A549 (cell line): ENCODE measurements at regions not wholly inside any gene's neighbourhood (a gene's known extent, or its start where the extent isn't known, plus 50 kb on each side); places are given as distances from the start of the nearest gene placed in this dataset.

Experiments
- ATAC-seq, 2 experiments: fragments of 200-7000 bp in 1 of 2; fragments of >200 bp in 1 of 2; cut with Nextera tagmentation in 1 of 2; cut with Tn5 transposase in 1 of 2; 3 replicates each; pipeline versions ENCODE4 v1.8.0 to v1.9.1; 2018 to 2020; ENCODE audit warnings: mild to moderate bottlenecking in 1 of 2, moderate library complexity in 1 of 2
- CTCF ChIA-PET: fragments of 300-600 bp; sonication (Branson Sonifier 250); formaldehyde crosslinking; extraction: SDS; loops from one replicate; lab custom pipeline; 2021; ENCODE audit warnings: antibody characterized with exemption, inconsistent platforms; lab: Yijun Ruan, JAX
- POLR2A ChIA-PET: fragments of 350-600 bp; formaldehyde crosslinking; extraction: SDS; loops from one replicate; lab custom pipeline; 2021; ENCODE audit warnings: antibody characterized with exemption, inconsistent platforms; lab: Yijun Ruan, JAX
- DNase-seq, 2 experiments: peaks; one replicate each; pipeline versions ENCODE4 v3.0.0 to v3.0.0-alpha.2; 2011 to 2016; ENCODE audit warnings: low read depth in 1 of 2, low spot score in 1 of 2
- FAIRE-seq: peaks from 2 replicates; lab custom pipeline; 2011; peaks lifted over from hg19 to GRCh38; lab: Jason Lieb, UNC
- H3K27ac ChIP-seq, 2 experiments: fragments of >200 bp; sonication (Bioruptor Twin); formaldehyde crosslinking; 3 replicates each; pipeline ENCODE4 v1.5.1; 2016 to 2017
- H3K4me1 ChIP-seq: fragments of >200 bp; sonication (Bioruptor Twin); formaldehyde crosslinking; 3 replicates; pipeline ENCODE4 v1.6.1; 2016
- H3K4me2 ChIP-seq: fragments of >200 bp; sonication (Bioruptor Twin); formaldehyde crosslinking; 3 replicates; pipeline ENCODE4 v1.6.1; 2016
- H3K4me3 ChIP-seq: fragments of >200 bp; sonication (Bioruptor Twin); formaldehyde crosslinking; 3 replicates; pipeline ENCODE4 v1.5.1; 2016
- H3K9me3 ChIP-seq: fragments of >200 bp; sonication (Bioruptor Twin); formaldehyde crosslinking; 3 replicates; pipeline ENCODE4 v1.6.1; 2016
- BHLHE40 ChIP-seq: IDR thresholded peaks from 2 replicates; pipeline ENCODE4 v1.6.1; 2012; ENCODE audit warnings: low read depth, low read length, inconsistent platforms
- CBX2 ChIP-seq: fragments of 200-600 bp; sonication (generic); IDR thresholded peaks from 2 replicates; pipeline ENCODE4 v1.6.1; 2016; ENCODE audit warnings: low read depth, mild to moderate bottlenecking, borderline replicate concordance
- CBX8 ChIP-seq: fragments of 200-600 bp; sonication (generic); IDR thresholded peaks from 2 replicates; pipeline ENCODE4 v1.6.1; 2016
- CHD4 ChIP-seq: fragments of 200-600 bp; sonication (generic); IDR thresholded peaks from 2 replicates; pipeline ENCODE4 v1.6.1; 2016; ENCODE audit warnings: antibody characterized with exemption, mild to moderate bottlenecking, borderline replicate concordance
- ESRRA ChIP-seq: fragments of 150-350 bp; IDR thresholded peaks from 2 replicates; pipeline ENCODE4 v1.6.1; 2014; ENCODE audit warnings: mild to moderate bottlenecking, low read length, borderline replicate concordance
- FOSL2 ChIP-seq, 2 experiments: fragments of 450-650 bp in 1 of 2; fragments of >200 bp in 1 of 2; sonication (Bioruptor Twin) in 1 of 2; formaldehyde crosslinking; IDR thresholded peaks; 2 replicates each; pipeline versions ENCODE4 v1.5.0 to v1.6.1; 2016 to 2020; ENCODE audit warnings: mild to moderate bottlenecking in 1 of 2, moderate library complexity in 1 of 2
- HOXB5 ChIP-seq: fragments of 250-450 bp; sonication (Bioruptor Pico); IDR thresholded peaks from 2 replicates; pipeline ENCODE4 v1.5.0; 2020; ENCODE audit warnings: mild to moderate bottlenecking, moderate library complexity
- NPAS2 ChIP-seq: fragments of 250-450 bp; sonication (Bioruptor Pico); IDR thresholded peaks from 2 replicates; pipeline ENCODE4 v1.8.0; 2022; ENCODE audit warnings: mild to moderate bottlenecking, moderate library complexity, borderline replicate concordance
- NR3C1 ChIP-seq: fragments of >200 bp; sonication (Bioruptor Twin); formaldehyde crosslinking; IDR thresholded peaks from 3 replicates; pipeline ENCODE4 v1.6.1; 2017
- PHF8 ChIP-seq: fragments of 200-600 bp; sonication (generic); IDR thresholded peaks from 2 replicates; pipeline ENCODE4 v1.6.1; 2016; ENCODE audit warnings: low read depth, mild to moderate bottlenecking, antibody characterized with exemption, moderate library complexity, borderline replicate concordance
- POLR2A ChIP-seq: IDR thresholded peaks from 2 replicates; pipeline ENCODE4 v1.6.1; 2012; ENCODE audit warnings: mild to moderate bottlenecking, low read length
- POLR2AphosphoS2 ChIP-seq: conservative IDR thresholded peaks from 2 replicates; pipeline ENCODE4 v1.6.1; 2012; ENCODE audit warnings: low read length, improper control_type of control experiment, inconsistent platforms
- RAD21 ChIP-seq, 2 experiments: fragments of >200 bp in 1 of 2; sonication (Bioruptor Twin) in 1 of 2; formaldehyde crosslinking in 1 of 2; IDR thresholded peaks in 1 of 2; conservative IDR thresholded peaks in 1 of 2; 2 replicates in 1 of 2; 3 replicates in 1 of 2; pipeline ENCODE4 v1.6.1; 2012 to 2018; ENCODE audit warnings: inconsistent platforms in 1 of 2
- RCOR1 ChIP-seq: fragments of 150-350 bp; IDR thresholded peaks from 2 replicates; pipeline ENCODE4 v1.6.1; 2014; ENCODE audit warnings: antibody characterized with exemption, low read length, low read depth
- RFX5 ChIP-seq: fragments of 450-650 bp; IDR thresholded peaks from 2 replicates; pipeline ENCODE4 v1.7.1; 2014; ENCODE audit warnings: antibody characterized with exemption, mild to moderate bottlenecking, moderate library complexity
- SREBF2 ChIP-seq: fragments of 450-650 bp; IDR thresholded peaks from 2 replicates; pipeline ENCODE4 v1.6.1; 2014; ENCODE audit warnings: mild to moderate bottlenecking, moderate library complexity
- TP53 ChIP-seq: fragments of 250-450 bp; sonication (Bioruptor Pico); IDR thresholded peaks from 2 replicates; pipeline ENCODE4 v1.5.0; 2021; ENCODE audit warnings: mild to moderate bottlenecking, moderate library complexity
- ZSCAN20 ChIP-seq: fragments of 250-450 bp; sonication (Bioruptor Pico); IDR thresholded peaks from 2 replicates; pipeline ENCODE4 v1.8.0; 2022; ENCODE audit warnings: mild to moderate bottlenecking, moderate library complexity
- WGBS: methylation state at CpG from one replicate; pipeline ENCODE4 v1.1.6; 2017; ENCODE audit errors: missing lambda C conversion rate; 5-methylcytosine and 5-hydroxymethylcytosine counted together
- TF ChIP-seq, protein P1 (sequence below): fragments of >200 bp; sonication (Bioruptor Twin); formaldehyde crosslinking; IDR thresholded peaks from 3 replicates; pipeline ENCODE4 v1.6.1; 2016
- TF ChIP-seq, protein P2 (sequence below): fragments of 450-650 bp; IDR thresholded peaks from 2 replicates; pipeline ENCODE4 v1.6.1; 2014; ENCODE audit warnings: antibody characterized with exemption
- TF ChIP-seq, protein P3 (sequence below): fragments of >200 bp; sonication (Bioruptor Twin); formaldehyde crosslinking; IDR thresholded peaks from 3 replicates; pipeline ENCODE4 v1.5.1; 2016

DNA sequence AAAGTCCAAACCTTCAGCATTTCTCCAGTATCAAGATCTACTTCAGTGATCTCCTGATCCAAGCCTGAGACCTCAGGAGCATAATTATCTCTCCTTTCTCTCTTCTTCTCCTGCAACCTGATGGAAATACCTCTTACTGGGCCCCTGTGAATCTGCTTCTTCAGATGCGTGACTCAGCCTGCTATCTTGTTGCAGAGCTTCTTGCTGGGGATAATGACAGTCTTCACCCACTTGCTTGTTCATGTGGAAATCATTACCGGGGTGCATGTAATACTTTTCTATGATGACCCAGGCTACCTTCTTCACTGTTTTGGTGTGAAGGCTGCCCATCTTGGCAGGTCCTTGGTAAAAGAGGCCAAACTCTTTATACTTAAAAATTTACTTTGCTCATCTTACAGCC is 140.0 kb upstream of the POU2AF2 start:
- ChIA-PET CTCF (no interaction called here), POLR2A (no interaction called here)
- Histone ChIP-seq H3K4me2 (no peak overlapping the region), H3K4me3 (no peak overlapping the region), H3K27ac (no peak overlapping the region), H3K9me3 (no peaks in the 10 kb centered on the region), H3K4me1 (no peaks in the 10 kb centered on the region)
- ATAC-seq (no peak), FAIRE-seq (no peak), DNase-seq (no peak)
- TF ChIP-seq POLR2A (no peak), RFX5 (no peak), FOSL2 (IDR thresholded peaks at IDR 0.05) (no peak), FOSL2 (CRISPR knock-in tag; IDR thresholded peaks at IDR 0.05) (no peak)
- WGBS: 17% methylated on average over 2 of the region's 2 CpGs

DNA sequence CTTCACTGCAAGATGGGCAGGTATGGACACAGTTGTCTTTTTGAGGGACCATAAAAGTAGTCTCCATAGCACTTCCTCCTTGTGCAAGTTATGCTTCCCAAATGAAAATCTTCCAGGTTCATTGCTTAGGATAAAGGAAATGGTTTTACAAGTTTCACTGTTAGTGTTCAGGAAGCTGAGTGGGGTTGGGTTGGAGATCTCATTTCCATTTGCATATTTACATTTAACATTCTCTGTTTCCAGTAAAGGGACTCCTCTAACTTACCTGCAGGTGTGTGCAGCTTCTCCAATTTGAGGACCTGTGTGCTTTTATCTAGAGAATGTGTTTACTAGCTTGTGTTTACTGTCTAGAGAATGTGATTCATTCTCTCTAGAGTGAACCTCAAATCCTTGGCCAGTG is 141.3 kb upstream of the POU2AF2 start:
- ATAC-seq: no peak
- CTCF ChIA-PET: no interaction called here
- no peak overlapping the region for H3K4me3 ChIP-seq
- no peak for DNase-seq
- H3K4me2 ChIP-seq: no peak overlapping the region
- FAIRE-seq: no peak
- H3K4me1 ChIP-seq: no peaks in the 10 kb centered on the region
- no peak overlapping the region for H3K27ac ChIP-seq
- POLR2A ChIA-PET: no interaction called here
- TF ChIP-seq HOXB5 (CRISPR knock-in tag): no peak
- no peak for TF ChIP-seq RAD21 (conservative IDR thresholded peaks at IDR 0.05 in 1 of 2, IDR thresholded peaks at IDR 0.05 in 1 of 2)
- TF ChIP-seq RCOR1: no peak
- TF ChIP-seq CBX2: no peak
- no peak for TF ChIP-seq POLR2AphosphoS2
- TF ChIP-seq CHD4: no peak
- no peak for TF ChIP-seq CBX8
- TF ChIP-seq NR3C1: no peak
- no peak for TF ChIP-seq ESRRA
- TF ChIP-seq, protein P1, sequence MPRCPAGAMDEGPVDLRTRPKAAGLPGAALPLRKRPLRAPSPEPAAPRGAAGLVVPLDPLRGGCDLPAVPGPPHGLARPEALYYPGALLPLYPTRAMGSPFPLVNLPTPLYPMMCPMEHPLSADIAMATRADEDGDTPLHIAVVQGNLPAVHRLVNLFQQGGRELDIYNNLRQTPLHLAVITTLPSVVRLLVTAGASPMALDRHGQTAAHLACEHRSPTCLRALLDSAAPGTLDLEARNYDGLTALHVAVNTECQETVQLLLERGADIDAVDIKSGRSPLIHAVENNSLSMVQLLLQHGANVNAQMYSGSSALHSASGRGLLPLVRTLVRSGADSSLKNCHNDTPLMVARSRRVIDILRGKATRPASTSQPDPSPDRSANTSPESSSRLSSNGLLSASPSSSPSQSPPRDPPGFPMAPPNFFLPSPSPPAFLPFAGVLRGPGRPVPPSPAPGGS: no peak
- TF ChIP-seq BHLHE40: no peak
- TF ChIP-seq NPAS2 (CRISPR knock-in tag): no peak
- no peak for TF ChIP-seq SREBF2
- TF ChIP-seq, protein P2, sequence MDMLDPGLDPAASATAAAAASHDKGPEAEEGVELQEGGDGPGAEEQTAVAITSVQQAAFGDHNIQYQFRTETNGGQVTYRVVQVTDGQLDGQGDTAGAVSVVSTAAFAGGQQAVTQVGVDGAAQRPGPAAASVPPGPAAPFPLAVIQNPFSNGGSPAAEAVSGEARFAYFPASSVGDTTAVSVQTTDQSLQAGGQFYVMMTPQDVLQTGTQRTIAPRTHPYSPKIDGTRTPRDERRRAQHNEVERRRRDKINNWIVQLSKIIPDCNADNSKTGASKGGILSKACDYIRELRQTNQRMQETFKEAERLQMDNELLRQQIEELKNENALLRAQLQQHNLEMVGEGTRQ: no peak
- H3K9me3 ChIP-seq: no peaks in the 10 kb centered on the region

DNA sequence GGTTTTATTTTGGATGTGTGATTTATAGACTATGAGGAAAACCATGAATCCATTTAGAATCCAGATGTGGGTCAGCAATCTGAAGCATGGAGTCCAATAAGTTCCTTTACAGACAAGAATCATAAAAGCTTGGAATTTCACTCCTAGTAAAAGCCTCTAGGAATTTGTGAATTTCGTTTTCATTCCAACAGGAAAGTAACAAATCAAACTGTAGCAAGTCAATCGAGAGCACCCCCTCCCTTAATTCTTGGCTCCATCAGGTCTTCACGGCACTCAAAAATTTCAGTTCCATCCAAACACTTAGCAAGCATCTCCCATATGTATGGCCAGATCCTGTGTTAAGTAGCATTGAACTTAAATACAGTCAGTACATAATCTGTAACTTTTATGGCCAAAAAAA is 143.6 kb upstream of the POU2AF2 start:
- CTCF ChIA-PET: no interaction called here
- FAIRE-seq: no peak

More for the DNA sequence above, 143.6 kb upstream of the POU2AF2 start:
- WGBS: 0% methylated on average over 3 of the region's 3 CpGs
- Histone ChIP-seq H3K9me3 (no peaks in the 10 kb centered on the region), H3K4me3 (no peak overlapping the region), H3K4me1 (no peaks in the 10 kb centered on the region), H3K4me2 (no peak overlapping the region), H3K27ac (no peak overlapping the region)
- DNase-seq: no peak
- no peak for ATAC-seq
- POLR2A ChIA-PET: no interaction called here
- TF ChIP-seq TP53 (CRISPR knock-in tag) (no peak), PHF8 (no peak), POLR2AphosphoS2 (no peak), ZSCAN20 (CRISPR knock-in tag) (no peak)
- TF ChIP-seq, protein P3, sequence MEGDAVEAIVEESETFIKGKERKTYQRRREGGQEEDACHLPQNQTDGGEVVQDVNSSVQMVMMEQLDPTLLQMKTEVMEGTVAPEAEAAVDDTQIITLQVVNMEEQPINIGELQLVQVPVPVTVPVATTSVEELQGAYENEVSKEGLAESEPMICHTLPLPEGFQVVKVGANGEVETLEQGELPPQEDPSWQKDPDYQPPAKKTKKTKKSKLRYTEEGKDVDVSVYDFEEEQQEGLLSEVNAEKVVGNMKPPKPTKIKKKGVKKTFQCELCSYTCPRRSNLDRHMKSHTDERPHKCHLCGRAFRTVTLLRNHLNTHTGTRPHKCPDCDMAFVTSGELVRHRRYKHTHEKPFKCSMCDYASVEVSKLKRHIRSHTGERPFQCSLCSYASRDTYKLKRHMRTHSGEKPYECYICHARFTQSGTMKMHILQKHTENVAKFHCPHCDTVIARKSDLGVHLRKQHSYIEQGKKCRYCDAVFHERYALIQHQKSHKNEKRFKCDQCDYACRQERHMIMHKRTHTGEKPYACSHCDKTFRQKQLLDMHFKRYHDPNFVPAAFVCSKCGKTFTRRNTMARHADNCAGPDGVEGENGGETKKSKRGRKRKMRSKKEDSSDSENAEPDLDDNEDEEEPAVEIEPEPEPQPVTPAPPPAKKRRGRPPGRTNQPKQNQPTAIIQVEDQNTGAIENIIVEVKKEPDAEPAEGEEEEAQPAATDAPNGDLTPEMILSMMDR: no peak
